Astrocyte (in vitro differentiated cells and primary cell): ENCODE measurements at regions not wholly inside any gene's neighbourhood (a gene's known extent, or its start where the extent isn't known, plus 50 kb on each side); places are given as distances from the start of the nearest gene placed in this dataset.

Source experiments
- DNase-seq: peaks from one replicate; pipeline ENCODE4 v3.0.0-alpha.2; 2010; ENCODE audit warnings: low read depth
- FAIRE-seq: peaks from 2 replicates; lab custom pipeline; 2011; peaks lifted over from hg19 to GRCh38; lab: Jason Lieb, UNC
- H2AFZ ChIP-seq: 2 replicates; pipeline ENCODE4 v1.6.0; 2012; ENCODE audit warnings: low read depth, low read length, inconsistent platforms
- H3K27ac ChIP-seq: 2 replicates; pipeline ENCODE4 v1.5.1; 2011; ENCODE audit warnings: low read depth, low read length, inconsistent platforms
- H3K27me3 ChIP-seq: 2 replicates; pipeline ENCODE4 v1.6.0; 2011; ENCODE audit warnings: low read length, inconsistent platforms; ENCODE audit not compliant: insufficient read depth
- H3K36me3 ChIP-seq: 2 replicates; pipeline ENCODE4 v1.5.1; 2011; ENCODE audit warnings: low read length, inconsistent platforms; ENCODE audit not compliant: insufficient read depth
- H3K4me1 ChIP-seq: 2 replicates; pipeline ENCODE4 v1.5.1; 2011; ENCODE audit warnings: low read length, inconsistent platforms; ENCODE audit not compliant: insufficient read depth
- H3K4me2 ChIP-seq: 2 replicates; pipeline ENCODE4 v1.6.0; 2012; ENCODE audit warnings: low read length, inconsistent platforms
- H3K4me3 ChIP-seq: 2 replicates; pipeline ENCODE4 v1.5.1; 2011; ENCODE audit warnings: low read depth, mild to moderate bottlenecking, low read length, inconsistent platforms; ENCODE audit not compliant: insufficient read depth
- H3K79me2 ChIP-seq: 2 replicates; pipeline ENCODE4 v1.6.0; 2012; ENCODE audit warnings: mild to moderate bottlenecking, low read length, inconsistent platforms; ENCODE audit not compliant: insufficient read depth
- H3K9ac ChIP-seq: 2 replicates; pipeline ENCODE4 v1.6.0; 2012; ENCODE audit warnings: mild to moderate bottlenecking, low read length, inconsistent platforms
- H3K9me3 ChIP-seq: 2 replicates; pipeline ENCODE4 v1.5.1; 2012; ENCODE audit warnings: low read depth, mild to moderate bottlenecking, low read length, inconsistent platforms; ENCODE audit not compliant: insufficient read depth
- H4K20me1 ChIP-seq: 2 replicates; pipeline ENCODE4 v1.6.0; 2012; ENCODE audit warnings: low read length, inconsistent platforms; ENCODE audit not compliant: insufficient read depth
- H3K27ac Mint-ChIP-seq: one replicate; pipeline ENCODE4 v1.8.0; 2021; ENCODE audit warnings: mild to moderate bottlenecking, mixed read lengths; ENCODE audit not compliant: unreplicated experiment
- H3K27me3 Mint-ChIP-seq: one replicate; pipeline ENCODE4 v1.8.0; 2021; ENCODE audit warnings: low read depth, mixed read lengths; ENCODE audit not compliant: unreplicated experiment
- H3K36me3 Mint-ChIP-seq: one replicate; pipeline ENCODE4 v1.8.0; 2021; ENCODE audit warnings: low read depth, mixed read lengths; ENCODE audit not compliant: unreplicated experiment
- H3K4me1 Mint-ChIP-seq: one replicate; pipeline ENCODE4 v1.8.0; 2021; ENCODE audit warnings: low read depth, mixed read lengths; ENCODE audit not compliant: unreplicated experiment
- H3K4me3 Mint-ChIP-seq: one replicate; pipeline ENCODE4 v1.8.0; 2021; ENCODE audit warnings: mild to moderate bottlenecking, moderate library complexity, mixed read lengths; ENCODE audit not compliant: unreplicated experiment
- H3K9me3 Mint-ChIP-seq: one replicate; pipeline ENCODE4 v1.8.0; 2021; ENCODE audit warnings: mild to moderate bottlenecking, mixed read lengths; ENCODE audit not compliant: unreplicated experiment
- EZH2 ChIP-seq: IDR thresholded peaks from 2 replicates; pipeline ENCODE4 v1.6.1; 2012; ENCODE audit warnings: mild to moderate bottlenecking, low read length, inconsistent platforms; ENCODE audit not compliant: insufficient read depth
- TF ChIP-seq, protein P1 (sequence below): IDR thresholded peaks from 2 replicates; pipeline ENCODE4 v1.5.1; 2011; ENCODE audit warnings: low read depth, mild to moderate bottlenecking, inconsistent platforms, low read length, moderate library complexity; ENCODE audit not compliant: insufficient read depth

DNA sequence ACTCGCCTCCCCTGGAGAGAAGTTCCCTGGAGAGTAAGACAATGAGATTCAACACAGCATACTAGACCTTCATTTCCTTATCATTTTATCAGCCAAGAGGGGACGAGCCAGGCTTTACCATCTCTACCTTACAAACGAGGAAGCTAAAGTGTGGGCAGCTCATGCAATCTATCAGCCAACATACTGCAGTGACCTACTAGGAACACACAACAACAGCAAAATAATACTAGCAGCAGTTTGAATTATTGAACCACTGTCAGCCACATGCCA lies 60.0 kb upstream of the TEX51 start:
- H3K9me3 ChIP-seq = peaks cover 6% of the 10 kb centered on the region
- no peaks in the 10 kb centered on the region for H3K4me1 ChIP-seq
- no peak overlapping the region for H3K9ac ChIP-seq
- H3K27ac ChIP-seq = no peak overlapping the region
- no peaks in the 10 kb centered on the region for H3K4me1 Mint-ChIP-seq
- H3K9me3 Mint-ChIP-seq = peaks cover 4% of the 10 kb centered on the region
- no peak overlapping the region for H3K27ac Mint-ChIP-seq
- TF ChIP-seq, protein P1, sequence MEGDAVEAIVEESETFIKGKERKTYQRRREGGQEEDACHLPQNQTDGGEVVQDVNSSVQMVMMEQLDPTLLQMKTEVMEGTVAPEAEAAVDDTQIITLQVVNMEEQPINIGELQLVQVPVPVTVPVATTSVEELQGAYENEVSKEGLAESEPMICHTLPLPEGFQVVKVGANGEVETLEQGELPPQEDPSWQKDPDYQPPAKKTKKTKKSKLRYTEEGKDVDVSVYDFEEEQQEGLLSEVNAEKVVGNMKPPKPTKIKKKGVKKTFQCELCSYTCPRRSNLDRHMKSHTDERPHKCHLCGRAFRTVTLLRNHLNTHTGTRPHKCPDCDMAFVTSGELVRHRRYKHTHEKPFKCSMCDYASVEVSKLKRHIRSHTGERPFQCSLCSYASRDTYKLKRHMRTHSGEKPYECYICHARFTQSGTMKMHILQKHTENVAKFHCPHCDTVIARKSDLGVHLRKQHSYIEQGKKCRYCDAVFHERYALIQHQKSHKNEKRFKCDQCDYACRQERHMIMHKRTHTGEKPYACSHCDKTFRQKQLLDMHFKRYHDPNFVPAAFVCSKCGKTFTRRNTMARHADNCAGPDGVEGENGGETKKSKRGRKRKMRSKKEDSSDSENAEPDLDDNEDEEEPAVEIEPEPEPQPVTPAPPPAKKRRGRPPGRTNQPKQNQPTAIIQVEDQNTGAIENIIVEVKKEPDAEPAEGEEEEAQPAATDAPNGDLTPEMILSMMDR = no peak
- TF ChIP-seq EZH2 = no peak
- H3K36me3 ChIP-seq = no peaks in the 10 kb centered on the region
- no peak overlapping the region for H3K4me3 ChIP-seq
- H3K36me3 Mint-ChIP-seq = no peaks in the 10 kb centered on the region
- peaks cover 12% of the 10 kb centered on the region for H3K27me3 Mint-ChIP-seq
- no peak overlapping the region for H2AFZ ChIP-seq
- H4K20me1 ChIP-seq = no peaks in the 10 kb centered on the region
- no peak for FAIRE-seq
- no peak overlapping the region for H3K4me2 ChIP-seq
- no peaks in the 10 kb centered on the region for H3K27me3 ChIP-seq
- DNase-seq = no peak
- no peak overlapping the region for H3K4me3 Mint-ChIP-seq
- no peaks in the 10 kb centered on the region for H3K79me2 ChIP-seq

DNA sequence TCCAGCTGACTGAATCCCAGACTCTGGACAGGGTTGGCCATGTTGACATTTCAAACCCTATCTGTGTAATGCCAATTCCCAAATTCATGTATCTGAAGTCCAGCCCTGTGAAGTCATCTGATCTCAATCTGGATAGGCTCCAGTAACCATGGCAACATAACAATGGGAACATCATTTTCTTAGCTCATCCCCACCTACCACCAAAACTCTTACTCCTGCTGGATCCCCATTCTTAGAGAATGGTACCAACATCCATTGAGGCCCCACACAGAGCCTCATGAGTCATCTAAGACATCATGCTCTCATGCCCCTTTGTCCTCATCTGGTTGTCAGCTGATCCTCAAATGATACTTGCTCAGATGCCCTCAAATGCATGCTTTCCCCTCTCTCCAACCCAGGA lies 58.9 kb upstream of the TEX51 start:
- no peaks in the 10 kb centered on the region for H3K27me3 ChIP-seq
- Mint-ChIP-seq H3K4me1 (no peaks in the 10 kb centered on the region), H3K9me3 (peaks cover 4% of the 10 kb centered on the region), H3K36me3 (no peaks in the 10 kb centered on the region), H3K27me3 (peaks cover 12% of the 10 kb centered on the region), H3K27ac (no peak overlapping the region), H3K4me3 (no peak overlapping the region)
- no peak overlapping the region for H3K9ac ChIP-seq
- H2AFZ ChIP-seq = no peak overlapping the region
- DNase-seq (no peak), FAIRE-seq (no peak)
- no peaks in the 10 kb centered on the region for H3K4me1 ChIP-seq
- no peaks in the 10 kb centered on the region for H3K79me2 ChIP-seq
- TF ChIP-seq, protein P1 = no peak
- TF ChIP-seq EZH2 = no peak
- H3K9me3 ChIP-seq = no peaks in the 10 kb centered on the region
- no peak overlapping the region for H3K27ac ChIP-seq
- H3K36me3 ChIP-seq = no peaks in the 10 kb centered on the region
- no peak overlapping the region for H3K4me3 ChIP-seq
- no peak overlapping the region for H3K4me2 ChIP-seq
- no peaks in the 10 kb centered on the region for H4K20me1 ChIP-seq

GRCh38 chr2:126843081-126843480 lies 55.6 kb upstream of the TEX51 start:
- Mint-ChIP-seq H3K4me1 (no peaks in the 10 kb centered on the region), H3K9me3 (peaks cover 4% of the 10 kb centered on the region), H3K4me3 (no peak overlapping the region), H3K27me3 (peaks cover 11% of the 10 kb centered on the region), H3K36me3 (no peaks in the 10 kb centered on the region), H3K27ac (no peak overlapping the region)
- Histone ChIP-seq H3K36me3 (no peaks in the 10 kb centered on the region), H3K4me3 (no peak overlapping the region), H3K4me1 (no peaks in the 10 kb centered on the region), H4K20me1 (no peaks in the 10 kb centered on the region), H3K79me2 (no peaks in the 10 kb centered on the region), H3K9me3 (no peaks in the 10 kb centered on the region), H2AFZ (no peak overlapping the region), H3K9ac (no peak overlapping the region), H3K27me3 (no peaks in the 10 kb centered on the region), H3K4me2 (no peak overlapping the region), H3K27ac (no peak overlapping the region)
- FAIRE-seq (no peak), DNase-seq (no peak)
- TF ChIP-seq EZH2 = no peak
- TF ChIP-seq, protein P1 = no peak
